Adrenal gland (tissue), 9 donors: ENCODE measurements at regions not wholly inside any gene's neighbourhood (a gene's known extent, or its start where the extent isn't known, plus 50 kb on each side); places are given as distances from the start of the nearest gene placed in this dataset.

Experiments used
- DNase-seq, 7 donors: peaks; one replicate each; pipeline ENCODE4 v3.0.0-alpha.2; 2019 to 2020
- H3K27ac ChIP-seq, 5 donors: fragments of 200-600 bp; sonication (generic) in 4 of 5; 1 replicate in 3 of 5; 2 replicates in 2 of 5; pipeline versions ENCODE4 v1.5.1 to v1.8.0; 2016 to 2020; ENCODE audit warnings: mild to moderate bottlenecking in 1 of 5
- H3K27me3 ChIP-seq: fragments of 200-600 bp; 2 replicates; pipeline ENCODE4 v1.8.0; 2021
- H3K36me3 ChIP-seq, 2 donors: fragments of 200-600 bp; replicated peaks in 1 of 2; 1 replicate in 1 of 2; 2 replicates in 1 of 2; pipeline versions ENCODE4 v1.5.1 to v1.8.0; 2018 to 2022
- H3K4me1 ChIP-seq, 2 donors: fragments of 200-600 bp; replicated peaks in 1 of 2; 1 replicate in 1 of 2; 2 replicates in 1 of 2; pipeline versions ENCODE4 v1.5.1 to v1.8.0; 2018 to 2021
- H3K4me3 ChIP-seq, 4 donors: fragments of 200-600 bp; sonication (generic) in 3 of 4; one replicate each; pipeline ENCODE4 v1.5.1; 2016 to 2018
- H3K9me3 ChIP-seq, 3 donors: fragments of 200-600 bp; sonication (generic) in 1 of 3; replicated peaks in 1 of 3; 1 replicate in 2 of 3; 2 replicates in 1 of 3; pipeline versions ENCODE4 v1.5.1 to v1.8.0; 2016 to 2021
- CTCF ChIP-seq, 6 experiments: fragments of 450-650 bp in 4 of 6; fragments of 200-600 bp in 2 of 6; sonication (generic) in 1 of 6; IDR thresholded peaks; 1 replicate in 5 of 6; 2 replicates in 1 of 6; pipeline versions ENCODE4 v1.5.1 to v1.8.0; 2016 to 2021; ENCODE audit warnings: antibody characterized with exemption in 6 of 6, mild to moderate bottlenecking in 2 of 6, moderate library complexity in 1 of 6
- POLR2A ChIP-seq, 2 donors: fragments of 450-650 bp; IDR thresholded peaks; one replicate each; pipeline ENCODE4 v1.6.1; 2017; ENCODE audit warnings: antibody characterized with exemption in 2 of 2, mild to moderate bottlenecking in 2 of 2, moderate library complexity in 1 of 2
- WGBS, 4 donors: extraction: QIAGEN DNeasy Blood & Tissue Kit in 2 of 4; methylation state at CpG; one replicate each; pipeline versions ENCODE4 v1.1.5 to v1.1.7; 2013 to 2017; 5-methylcytosine and 5-hydroxymethylcytosine counted together
- intact Hi-C, 2 donors: fragments of 100-400 bp; cut with DNase I; formaldehyde crosslinking; loops; one replicate each; pipeline versions ENCODE4 v1.14.1 to v1.15.0; 2022 to 2023
- donor health status: healthy with polysubstance abuse.
- donor health status: Bipolar disorder and iron deficiency.
- donor health status: DM: yes; HTN: yes; CAD: no.
- donor health status: DM: no; HTN: no; CAD: no.
- donor health status: DM: no; HTN: no; CAD: no.

GRCh38 chr12:63423839-63424238 is 244.5 kb downstream of the DPY19L2 start:
- H3K36me3 ChIP-seq, result no peaks in the 10 kb centered on the region
- H3K9me3 ChIP-seq, result no peaks in the 10 kb centered on the region
- H3K27me3 ChIP-seq, result no peaks in the 10 kb centered on the region
- WGBS, 4 donors, result 77 to 83% (median 78%) methylated on average over 4 of the region's 4 CpGs
- no peaks in the 10 kb centered on the region for H3K4me1 ChIP-seq
- no peak overlapping the region for H3K27ac ChIP-seq
- TF ChIP-seq CTCF (IDR thresholded peaks at IDR 0.05) (no peak), POLR2A (IDR thresholded peaks at IDR 0.05) (no peak)
- intact Hi-C loops, result no loop called here
- no peak overlapping the region for H3K4me3 ChIP-seq
- DNase-seq, result no peak

- no peaks in the 10 kb centered on the region for H3K36me3 ChIP-seq
- no peaks in the 10 kb centered on the region for H3K27me3 ChIP-seq
- intact Hi-C loops, result no loop called here
- peak; percentile 32 to 69 (median 55) for DNase-seq
- H3K4me1 ChIP-seq, result no peaks in the 10 kb centered on the region
- H3K9me3 ChIP-seq, result no peaks in the 10 kb centered on the region
- no peak for TF ChIP-seq POLR2A (IDR thresholded peaks at IDR 0.05)
- peak; percentile 18 to 62 (median 46) for TF ChIP-seq CTCF (IDR thresholded peaks at IDR 0.05)
- no peak overlapping the region for H3K27ac ChIP-seq
- H3K4me3 ChIP-seq, result no peak overlapping the region
- WGBS, 4 donors, result 30 to 33% (median 32%) methylated on average over 6 of the region's 6 CpGs
Measured at GRCh38 chr12:63420206-63420644, 248.1 kb downstream of the DPY19L2 start.

DNA sequence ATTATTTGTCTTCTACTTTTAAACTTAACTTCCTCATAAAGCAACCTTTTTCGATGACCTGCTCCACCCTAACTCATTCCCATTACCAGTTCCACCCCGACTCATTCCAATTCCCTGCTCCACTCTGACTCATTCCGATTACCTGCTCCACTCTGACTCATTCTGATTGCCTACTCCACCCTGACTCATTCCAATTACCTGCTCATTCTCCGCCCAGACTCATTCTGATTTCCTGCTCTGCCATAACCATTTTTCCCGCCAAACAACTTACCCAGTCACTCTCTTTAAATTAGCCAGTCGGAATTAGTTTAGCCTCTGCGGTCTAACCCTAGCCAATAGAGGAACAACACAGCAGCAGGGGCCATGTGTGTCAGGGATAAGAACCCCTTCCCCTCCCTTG is 249.1 kb downstream of the DPY19L2 start:
- no peak overlapping the region for H3K4me3 ChIP-seq
- H3K27ac ChIP-seq, result no peak overlapping the region
- H3K36me3 ChIP-seq, result no peaks in the 10 kb centered on the region
- TF ChIP-seq CTCF (IDR thresholded peaks at IDR 0.05) (no peak), POLR2A (IDR thresholded peaks at IDR 0.05) (no peak)
- WGBS, 4 donors, result 83 to 93% (median 87%) methylated on average over 7 of the region's 7 CpGs
- intact Hi-C loops, result no loop called here
- H3K27me3 ChIP-seq, result no peaks in the 10 kb centered on the region
- no peaks in the 10 kb centered on the region for H3K9me3 ChIP-seq
- no peaks in the 10 kb centered on the region for H3K4me1 ChIP-seq
- DNase-seq, result no peak

GRCh38 chr12:63416788-63417187 is 251.5 kb downstream of the DPY19L2 start:
- H3K4me3 ChIP-seq, result no peak overlapping the region
- no peak for DNase-seq
- no peak for TF ChIP-seq CTCF (IDR thresholded peaks at IDR 0.05)
- TF ChIP-seq POLR2A (IDR thresholded peaks at IDR 0.05), result no peak
- H3K36me3 ChIP-seq, result no peaks in the 10 kb centered on the region
- no peak overlapping the region for H3K27ac ChIP-seq
- no peaks in the 10 kb centered on the region for H3K4me1 ChIP-seq
- H3K27me3 ChIP-seq, result no peaks in the 10 kb centered on the region
- H3K9me3 ChIP-seq, result no peaks in the 10 kb centered on the region
- intact Hi-C loops, result no loop called here
